Activated T-cell treated with anti-CD3 and anti-CD28 coated beads, Interleukin-2, amount 50 U/mL, for 72 hours (primary cell): ENCODE measurements at regions not wholly inside any gene's neighbourhood (a gene's known extent, or its start where the extent isn't known, plus 50 kb on each side); places are given as distances from the start of the nearest gene placed in this dataset.

ENCODE experiments used
- ATAC-seq, 2 donors: fragments of 150-1000 bp; cut with Tn5 transposase; replicated peaks in 1 of 2; 2 replicates each; pipeline ENCODE4 v1.10.0; 2021; ENCODE audit warnings: moderate library complexity in 2 of 2, mild to moderate bottlenecking in 1 of 2
- DNase-seq, 2 donors: peaks; one replicate each; pipeline ENCODE4 v3.0.0; 2021 to 2022; ENCODE audit warnings: mixed read lengths in 1 of 2
- H3K27ac Mint-ChIP-seq: one replicate; pipeline ENCODE4 v1.8.0; 2022; ENCODE audit warnings: mild to moderate bottlenecking, moderate library complexity, mixed read lengths
- H3K27me3 Mint-ChIP-seq: one replicate; pipeline ENCODE4 v1.8.0; 2022; ENCODE audit warnings: low read depth, mixed read lengths
- H3K36me3 Mint-ChIP-seq, 2 donors: one replicate each; pipeline ENCODE4 v1.8.0; 2022; ENCODE audit warnings: mixed read lengths in 2 of 2, mild to moderate bottlenecking in 1 of 2; ENCODE audit not compliant: insufficient read depth in 2 of 2
- H3K4me1 Mint-ChIP-seq: one replicate; pipeline ENCODE4 v1.8.0; 2022; ENCODE audit warnings: low read depth, mixed read lengths
- H3K4me3 Mint-ChIP-seq, 2 donors: one replicate each; pipeline ENCODE4 v1.8.0; 2022; ENCODE audit warnings: mild to moderate bottlenecking in 2 of 2, mixed read lengths in 2 of 2, moderate library complexity in 2 of 2
- H3K9me3 Mint-ChIP-seq, 2 donors: one replicate each; pipeline ENCODE4 v1.8.0; 2022; ENCODE audit warnings: mixed read lengths in 2 of 2

DNA sequence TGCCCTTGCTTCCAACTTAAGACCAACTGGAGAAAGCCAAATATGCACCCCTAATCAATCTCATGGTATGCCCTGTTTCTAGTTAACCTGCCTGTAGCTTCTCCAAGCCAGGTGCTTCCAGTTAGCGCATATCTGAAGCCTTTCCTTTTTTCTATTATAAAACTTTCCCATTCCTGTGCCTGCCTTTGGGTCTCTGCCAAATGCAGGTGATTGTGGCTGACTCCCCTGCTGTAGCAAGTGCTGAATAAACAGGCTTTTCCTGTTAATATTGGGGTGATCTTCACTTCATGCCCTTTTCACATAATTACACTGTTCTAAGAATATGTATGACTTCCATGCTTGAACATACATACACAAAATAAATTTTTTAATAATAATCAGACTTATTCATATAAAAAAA lies 207.4 kb downstream of the TANC2 start:
- ATAC-seq (no peak), DNase-seq (no peak)
- no peaks in the 10 kb centered on the region for H3K4me1 Mint-ChIP-seq
- no peak overlapping the region for H3K27ac Mint-ChIP-seq
- H3K4me3 Mint-ChIP-seq, result no peak overlapping the region
- no peaks in the 10 kb centered on the region for H3K9me3 Mint-ChIP-seq
- H3K36me3 Mint-ChIP-seq, result no peaks in the 10 kb centered on the region
- H3K27me3 Mint-ChIP-seq, result no peaks in the 10 kb centered on the region

DNA sequence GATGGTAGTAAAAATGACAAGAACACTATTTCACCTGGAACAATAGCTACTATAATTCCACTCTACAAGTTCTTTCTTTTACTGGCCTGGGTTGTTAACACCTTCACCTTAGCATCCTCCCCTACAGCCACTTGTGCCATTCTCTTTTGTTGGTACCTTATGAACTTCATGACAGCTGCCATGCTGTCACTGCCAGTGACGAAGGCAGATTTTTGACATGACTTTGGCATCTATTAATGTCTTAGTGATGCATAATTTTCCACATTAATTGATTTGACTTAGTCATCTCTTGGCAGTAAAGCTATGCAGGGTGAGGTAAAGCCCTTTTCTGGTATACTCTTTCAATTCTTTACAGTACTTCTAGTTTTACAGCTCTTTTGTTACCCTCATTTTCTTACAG lies 207.9 kb downstream of the TANC2 start:
- Mint-ChIP-seq H3K4me3 (no peak overlapping the region), H3K27me3 (no peaks in the 10 kb centered on the region), H3K4me1 (no peaks in the 10 kb centered on the region), H3K36me3 (no peaks in the 10 kb centered on the region), H3K9me3 (no peaks in the 10 kb centered on the region), H3K27ac (no peak overlapping the region)
- no peak for DNase-seq
- no peak for ATAC-seq

DNA sequence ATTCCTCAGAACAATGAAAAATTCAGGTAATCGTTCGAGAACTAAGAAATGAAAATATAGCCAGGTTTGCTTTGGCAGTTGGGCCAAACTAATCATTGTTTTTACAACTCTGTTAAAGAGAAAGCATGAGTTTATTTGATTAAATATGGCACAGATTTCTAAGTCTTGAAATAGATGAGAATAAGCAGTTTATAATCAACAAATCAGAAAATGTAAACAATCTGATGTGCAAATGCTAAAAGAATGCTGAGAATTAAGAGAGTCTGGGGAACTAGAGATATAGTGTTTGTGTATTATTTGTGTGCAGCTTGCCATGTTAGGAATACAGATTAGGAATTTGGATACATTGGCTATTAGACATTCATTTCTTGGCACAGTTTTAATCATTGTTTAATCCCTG lies 212.5 kb downstream of the TANC2 start:
- ATAC-seq (no peak), DNase-seq (no peak)
- no peaks in the 10 kb centered on the region for H3K27me3 Mint-ChIP-seq
- no peak overlapping the region for H3K4me3 Mint-ChIP-seq
- H3K9me3 Mint-ChIP-seq, result peaks cover 2 to 4% of the 10 kb centered on the region in 2 donors
- H3K4me1 Mint-ChIP-seq, result no peaks in the 10 kb centered on the region
- H3K27ac Mint-ChIP-seq, result no peak overlapping the region
- no peaks in the 10 kb centered on the region for H3K36me3 Mint-ChIP-seq

DNA sequence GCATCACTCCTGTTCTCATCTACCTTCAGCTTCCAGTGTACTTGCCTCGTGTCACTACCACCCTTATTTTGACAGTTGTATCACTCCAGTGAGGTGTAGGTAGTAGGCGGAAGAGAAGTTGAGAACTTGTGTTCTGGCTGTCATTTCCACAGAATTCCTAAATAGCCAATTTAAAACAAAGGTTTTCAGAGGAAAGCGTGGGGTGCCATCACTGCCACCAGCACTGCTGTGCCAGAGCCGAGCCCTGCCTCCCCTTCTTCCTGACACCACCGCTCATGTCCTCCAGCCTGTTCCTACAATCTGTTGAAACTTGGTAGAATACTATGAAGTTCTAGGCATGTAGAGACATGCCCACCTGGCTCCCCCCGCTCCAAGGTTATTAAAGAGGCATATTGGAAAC lies 215.8 kb downstream of the TANC2 start:
- ATAC-seq, result no peak
- H3K36me3 Mint-ChIP-seq, result no peaks in the 10 kb centered on the region
- no peaks in the 10 kb centered on the region for H3K4me1 Mint-ChIP-seq
- no peak for DNase-seq
- H3K4me3 Mint-ChIP-seq, result no peak overlapping the region
- no peaks in the 10 kb centered on the region for H3K27me3 Mint-ChIP-seq
- H3K9me3 Mint-ChIP-seq, result peaks cover 2 to 5% of the 10 kb centered on the region in 2 donors
- H3K27ac Mint-ChIP-seq, result no peak overlapping the region

DNA sequence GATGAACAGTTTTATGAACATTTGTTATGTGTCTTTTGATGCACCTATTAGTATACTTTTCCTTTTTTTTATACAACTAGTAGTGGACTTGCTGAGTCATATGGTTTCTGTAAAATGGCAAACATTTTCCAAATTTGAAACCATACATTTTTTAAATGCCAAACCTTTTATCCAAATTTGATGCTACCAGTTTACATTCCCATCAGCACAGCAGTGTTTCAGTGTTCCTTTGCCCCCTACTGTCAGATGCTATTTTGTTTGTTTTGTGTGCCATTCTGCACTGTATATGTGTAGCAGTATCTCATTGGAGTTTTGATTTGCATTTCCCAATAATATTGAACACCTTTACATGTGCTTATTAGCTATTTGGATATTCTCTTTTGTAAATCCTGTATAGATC lies 219.4 kb downstream of the TANC2 start:
- H3K9me3 Mint-ChIP-seq, result peaks cover 4 to 8% of the 10 kb centered on the region in 2 donors
- H3K36me3 Mint-ChIP-seq, result peaks cover 0 to 2% of the 10 kb centered on the region in 2 donors
- H3K27ac Mint-ChIP-seq, result no peak overlapping the region
- H3K4me3 Mint-ChIP-seq, result no peak overlapping the region
- H3K4me1 Mint-ChIP-seq, result peaks cover 8% of the 10 kb centered on the region
- no peaks in the 10 kb centered on the region for H3K27me3 Mint-ChIP-seq
- DNase-seq, result no peak
- no peak for ATAC-seq

DNA sequence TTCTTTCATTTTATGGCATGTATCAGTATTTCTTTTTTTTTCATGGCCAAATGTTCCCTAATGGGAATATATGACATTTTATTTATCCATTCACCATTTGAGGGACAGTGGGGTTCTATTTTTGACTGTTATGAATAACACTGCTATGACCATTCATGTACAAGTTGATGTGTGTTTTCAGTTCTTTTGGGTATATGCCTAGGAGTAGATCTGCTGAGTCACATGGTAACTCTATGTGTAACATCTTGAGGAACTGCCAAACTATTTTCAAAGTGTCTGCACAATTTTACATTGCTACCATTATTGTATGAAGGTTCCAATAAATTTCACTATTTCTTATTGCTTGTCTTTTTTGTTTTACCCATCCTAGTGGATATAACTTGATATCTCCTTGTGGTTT lies 223.0 kb downstream of the TANC2 start:
- peaks cover 8% of the 10 kb centered on the region for H3K4me1 Mint-ChIP-seq
- H3K27ac Mint-ChIP-seq, result no peak overlapping the region
- H3K9me3 Mint-ChIP-seq, result peaks cover 2 to 3% of the 10 kb centered on the region in 2 donors
- ATAC-seq (no peak), DNase-seq (no peak)
- H3K27me3 Mint-ChIP-seq, result no peaks in the 10 kb centered on the region
- H3K4me3 Mint-ChIP-seq, result no peak overlapping the region
- H3K36me3 Mint-ChIP-seq, result peaks cover 0 to 2% of the 10 kb centered on the region in 2 donors

DNA sequence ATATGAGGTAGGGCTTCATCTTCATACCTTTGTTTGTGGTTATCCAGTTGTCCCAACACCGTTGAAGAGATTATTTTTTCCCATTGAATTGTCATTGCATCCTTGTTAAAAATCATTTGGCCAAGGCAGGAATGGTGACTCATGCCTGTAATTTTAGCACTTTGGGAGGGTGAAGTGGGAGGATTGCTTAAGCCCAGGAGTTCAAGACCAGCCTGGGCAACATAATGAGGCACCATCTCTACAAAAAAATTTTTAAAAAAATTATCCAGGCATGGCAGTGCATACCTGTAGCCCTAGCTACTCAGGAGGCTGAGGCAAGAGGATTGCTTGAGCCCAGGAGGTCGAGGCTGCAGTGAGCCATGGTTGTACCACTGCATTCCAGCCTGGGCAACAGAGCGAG lies 223.9 kb downstream of the TANC2 start:
- peaks cover 8% of the 10 kb centered on the region for H3K4me1 Mint-ChIP-seq
- H3K36me3 Mint-ChIP-seq, result peaks cover 0 to 2% of the 10 kb centered on the region in 2 donors
- peaks cover 2 to 3% of the 10 kb centered on the region in 2 donors for H3K9me3 Mint-ChIP-seq
- H3K4me3 Mint-ChIP-seq, result no peak overlapping the region
- H3K27ac Mint-ChIP-seq, result no peak overlapping the region
- ATAC-seq (no peak), DNase-seq (no peak)
- H3K27me3 Mint-ChIP-seq, result no peaks in the 10 kb centered on the region

DNA sequence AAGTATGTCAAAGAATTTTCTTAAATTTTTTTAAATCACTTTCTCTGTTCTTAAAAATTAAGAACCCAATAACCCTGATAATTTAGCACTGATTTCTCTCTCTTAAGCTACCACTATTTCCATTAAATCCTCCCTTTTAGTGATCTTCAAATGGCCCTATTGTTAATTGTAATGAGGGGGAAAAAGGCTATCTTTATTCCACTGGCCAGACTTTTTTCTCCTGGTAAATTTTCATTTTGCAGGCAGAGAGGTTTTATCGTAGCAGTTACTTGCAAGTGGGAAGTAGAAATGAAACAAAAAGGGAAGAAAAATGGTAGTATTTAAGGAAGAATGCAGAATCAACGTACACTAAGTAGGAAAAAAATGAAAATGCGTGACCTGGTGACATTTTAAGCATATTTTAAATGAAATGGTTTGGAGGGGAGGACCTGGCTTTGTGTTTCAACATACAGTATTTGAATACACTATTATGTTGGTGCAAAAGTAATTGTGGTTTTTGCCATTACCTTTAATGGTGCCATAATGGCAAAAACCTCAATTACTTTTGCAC lies 224.9 kb downstream of the TANC2 start:
- Mint-ChIP-seq H3K4me3 (no peak overlapping the region), H3K9me3 (peaks cover 2 to 3% of the 10 kb centered on the region in 2 donors), H3K27me3 (no peaks in the 10 kb centered on the region), H3K4me1 (peaks cover 10% of the 10 kb centered on the region), H3K36me3 (peaks cover 0 to 2% of the 10 kb centered on the region in 2 donors), H3K27ac (no peak overlapping the region)
- ATAC-seq, result no peak
- no peak for DNase-seq

DNA sequence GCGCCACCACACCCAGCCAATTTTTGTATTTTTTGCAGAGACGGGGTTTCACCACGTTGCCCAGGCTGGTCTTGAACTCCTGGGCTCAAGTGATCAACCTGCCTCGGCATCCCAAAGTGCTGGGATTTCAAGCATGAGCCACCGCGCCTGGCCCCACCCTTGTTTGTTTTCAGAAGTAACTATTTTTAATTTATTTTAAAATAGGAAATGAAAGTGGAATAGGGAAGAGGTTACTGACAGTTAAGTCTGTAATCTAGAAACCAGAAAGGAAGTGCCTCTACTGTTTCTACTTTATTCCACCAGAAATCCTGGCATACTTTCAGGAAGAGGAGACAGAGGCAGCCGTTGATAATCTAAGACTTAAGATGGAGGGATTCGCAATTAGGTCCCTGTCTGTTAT lies 225.6 kb downstream of the TANC2 start:
- no peak overlapping the region for H3K27ac Mint-ChIP-seq
- H3K27me3 Mint-ChIP-seq, result no peaks in the 10 kb centered on the region

DNA sequence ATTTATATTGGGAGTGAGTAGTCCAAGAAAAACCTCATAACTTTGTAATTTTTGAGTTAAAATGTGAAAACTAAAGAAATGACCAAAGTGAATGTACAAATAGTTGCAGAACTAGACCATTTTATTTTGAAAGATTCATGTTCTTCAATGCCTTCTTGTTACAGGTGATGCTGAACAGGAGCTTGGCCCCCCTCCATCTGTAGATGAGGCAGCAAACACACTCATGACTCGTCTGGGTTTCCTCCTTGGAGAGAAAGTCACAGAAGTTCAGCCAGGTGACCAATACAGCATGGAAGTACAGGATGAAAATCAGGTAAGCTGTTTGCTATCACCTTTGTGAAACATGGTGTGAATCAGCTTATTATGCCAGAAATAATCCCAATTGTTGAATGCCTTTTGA lies 227.8 kb downstream of the TANC2 start:
- no peak for DNase-seq
- no peak for ATAC-seq
- peaks cover 10% of the 10 kb centered on the region for H3K4me1 Mint-ChIP-seq
- no peak overlapping the region for H3K27ac Mint-ChIP-seq
- no peak overlapping the region for H3K4me3 Mint-ChIP-seq
- H3K36me3 Mint-ChIP-seq, result no peaks in the 10 kb centered on the region
- H3K9me3 Mint-ChIP-seq, result no peaks in the 10 kb centered on the region
- H3K27me3 Mint-ChIP-seq, result no peaks in the 10 kb centered on the region

More for the DNA sequence above, 225.6 kb downstream of the TANC2 start:
- peaks cover 2 to 3% of the 10 kb centered on the region in 2 donors for H3K9me3 Mint-ChIP-seq
- no peak overlapping the region for H3K4me3 Mint-ChIP-seq
- ATAC-seq, result no peak
- H3K4me1 Mint-ChIP-seq, result peaks cover 13% of the 10 kb centered on the region
- DNase-seq, result no peak
- peaks cover 0 to 2% of the 10 kb centered on the region in 2 donors for H3K36me3 Mint-ChIP-seq

DNA sequence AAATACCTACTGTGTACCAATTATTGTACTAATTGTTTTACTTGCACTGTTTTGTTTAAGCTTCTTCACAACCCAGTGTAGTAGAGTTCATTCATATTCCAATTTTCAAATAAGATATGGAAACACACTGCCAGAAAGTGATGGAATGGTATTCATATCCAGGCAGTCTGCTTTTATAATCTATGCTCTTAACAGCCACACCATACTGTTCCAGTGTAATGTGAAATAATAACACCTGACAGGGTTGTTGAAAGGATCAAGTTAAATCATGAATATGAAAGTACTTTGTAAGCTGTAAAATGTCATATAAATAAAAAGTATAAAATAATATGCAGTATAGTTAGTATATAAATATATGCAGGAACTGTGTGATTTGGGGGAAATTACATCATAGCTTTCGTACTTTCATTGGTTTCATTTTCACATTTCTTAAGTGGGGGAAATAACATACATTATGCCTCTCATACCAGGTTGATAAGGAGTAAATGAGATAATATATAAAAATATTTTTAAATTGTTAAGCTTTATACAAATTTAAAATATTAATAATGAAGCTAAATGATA lies 230.8 kb downstream of the TANC2 start:
- no peaks in the 10 kb centered on the region for H3K9me3 Mint-ChIP-seq
- DNase-seq, result no peak
- H3K4me3 Mint-ChIP-seq, result peak overlapping the region; percentile 5 to 22
- H3K36me3 Mint-ChIP-seq, result no peaks in the 10 kb centered on the region
- peaks cover 10% of the 10 kb centered on the region for H3K4me1 Mint-ChIP-seq
- H3K27ac Mint-ChIP-seq, result peak overlapping the region; percentile 15
- no peaks in the 10 kb centered on the region for H3K27me3 Mint-ChIP-seq
- ATAC-seq, result no peak

DNA sequence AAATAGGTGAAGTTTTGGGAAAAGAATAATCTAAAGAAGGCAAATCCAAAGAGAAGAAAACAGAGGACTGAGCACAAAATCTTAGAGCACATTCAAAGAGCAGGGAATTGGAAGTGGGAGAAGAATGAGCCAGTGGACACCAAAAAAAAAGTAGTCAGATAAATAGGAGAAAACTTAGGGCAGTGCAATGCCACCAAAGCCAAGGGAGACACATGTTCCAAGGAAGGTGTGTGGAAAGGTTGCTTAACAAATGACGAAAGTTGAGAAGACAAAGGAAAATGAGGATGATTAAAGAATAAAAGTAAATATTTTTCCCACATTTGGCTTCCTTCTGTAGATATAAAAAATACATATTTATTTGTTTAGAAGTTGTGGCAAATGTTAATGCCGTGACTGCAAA lies 237.6 kb downstream of the TANC2 start:
- ATAC-seq (no peak), DNase-seq (no peak)
- Mint-ChIP-seq H3K4me1 (no peaks in the 10 kb centered on the region), H3K9me3 (peaks cover 7 to 8% of the 10 kb centered on the region in 2 donors), H3K4me3 (no peak overlapping the region), H3K36me3 (peaks cover 5% of the 10 kb centered on the region in 2 donors), H3K27ac (no peak overlapping the region), H3K27me3 (no peaks in the 10 kb centered on the region)

DNA sequence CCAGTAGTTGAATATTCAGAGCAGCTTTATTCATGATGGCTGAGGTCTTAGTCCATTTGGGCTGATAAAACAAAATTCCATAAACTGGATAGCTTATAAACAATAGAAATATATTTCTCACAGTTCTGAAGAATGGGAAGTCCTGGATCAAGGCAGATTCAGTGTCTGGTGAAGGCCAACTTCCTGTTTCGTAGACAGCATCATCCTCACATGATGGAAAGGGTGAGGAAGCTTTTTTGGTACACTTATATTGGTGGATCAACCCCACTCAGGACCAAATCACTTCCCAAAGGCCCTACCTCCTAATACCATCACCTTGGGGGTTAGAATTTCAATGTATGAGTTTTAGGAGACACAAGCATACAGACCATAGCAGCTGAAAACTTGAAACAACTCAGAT lies 224.2 kb downstream of the CYB561 start:
- no peak overlapping the region for H3K27ac Mint-ChIP-seq
- H3K9me3 Mint-ChIP-seq, result peaks cover 0 to 2% of the 10 kb centered on the region in 2 donors
- DNase-seq (no peak), ATAC-seq (no peak)
- H3K4me1 Mint-ChIP-seq, result no peaks in the 10 kb centered on the region
- no peak overlapping the region for H3K4me3 Mint-ChIP-seq
- H3K27me3 Mint-ChIP-seq, result no peaks in the 10 kb centered on the region
- no peaks in the 10 kb centered on the region for H3K36me3 Mint-ChIP-seq

DNA sequence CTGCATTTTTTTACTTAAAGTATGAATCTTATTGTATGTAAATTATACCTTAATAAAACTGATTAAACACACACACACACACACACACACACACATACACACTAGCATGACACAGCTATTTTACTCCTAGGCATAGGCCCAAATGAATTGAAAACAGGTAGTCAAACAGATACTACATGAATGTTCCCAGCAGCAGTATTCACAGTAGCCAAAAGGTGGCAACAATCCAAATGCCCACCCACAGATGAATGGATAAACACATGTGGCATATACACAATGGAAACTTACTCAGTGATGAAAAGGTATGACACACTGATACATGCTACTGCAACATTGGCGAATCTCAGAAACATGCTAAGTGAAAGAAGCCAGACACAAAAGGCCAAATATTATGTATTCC lies 223.5 kb downstream of the CYB561 start:
- Mint-ChIP-seq H3K4me1 (no peaks in the 10 kb centered on the region), H3K9me3 (peaks cover 0 to 2% of the 10 kb centered on the region in 2 donors), H3K36me3 (no peaks in the 10 kb centered on the region), H3K27ac (no peak overlapping the region), H3K27me3 (no peaks in the 10 kb centered on the region), H3K4me3 (no peak overlapping the region)
- ATAC-seq, result peak; percentile 60 to 70
- DNase-seq, result peak; percentile 8 to 22
